ENCODE measurements at regions not wholly inside any gene's neighbourhood (a gene's known extent, or its start where the extent isn't known, plus 50 kb on each side); places are given as distances from the start of the nearest gene placed in this dataset.
"Not testable (repeated sequence)": the region's sequence is repeated elsewhere in the genome, so short reads cannot be mapped to it uniquely, and the experiment has no call there.

GRCh38 chr6:106721189-106721588 lies 91.8 kb downstream of the QRSL1 start:
- H3K4me1 Mint-ChIP-seq (ENCODE audit: low read depth); DNase-seq (ENCODE audit: low spot score); H3K27ac Mint-ChIP-seq; H3K9me3 Mint-ChIP-seq; H3K4me3 Mint-ChIP-seq (ENCODE audit: low read depth); H3K36me3 Mint-ChIP-seq (ENCODE audit: low read depth); intact Hi-C loops (cut with micrococcal nuclease): not testable (repeated sequence)
- H3K27me3 Mint-ChIP-seq (ENCODE audit: low read depth), result peaks cover 10% of the 10 kb centered on the region
